ENCODE measurements at regions not wholly inside any gene's neighbourhood (a gene's known extent, or its start where the extent isn't known, plus 50 kb on each side); places are given as distances from the start of the nearest gene placed in this dataset.

DNA sequence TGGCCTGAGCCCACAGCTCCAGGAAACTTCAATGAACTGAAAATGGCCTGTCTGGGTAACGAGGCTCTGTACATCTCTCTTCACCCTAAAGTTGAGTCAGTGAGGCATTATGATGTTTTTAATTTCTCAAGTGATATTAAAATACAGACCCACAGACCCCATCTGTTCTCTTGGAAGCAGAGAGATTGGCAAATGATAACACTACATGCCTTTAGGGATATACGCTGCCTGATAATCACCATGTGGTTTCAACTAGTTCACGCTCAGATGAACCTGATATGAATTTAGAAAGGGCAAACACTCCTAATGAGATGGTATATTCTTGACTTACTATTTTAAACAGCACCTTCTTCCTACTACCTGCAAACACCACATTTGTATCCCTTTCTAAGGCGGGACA, 127.5 kb downstream of the RFC3 start:
- Histone ChIP-seq H3K36me3 (ENCODE audit: insufficient read depth, low read length) (no peaks in the 10 kb centered on the region), H3K27ac (ENCODE audit: low read depth in 1 of 2, low read length in 2 of 2) (no peak overlapping the region), H3K9me3 (ENCODE audit: control insufficient read depth in 1 of 2, insufficient read depth in 1 of 2, low read length in 2 of 2) (peaks cover 0 to 6% of the 10 kb centered on the region in 2 experiments), H3K27me3 (ENCODE audit: control insufficient read depth in 1 of 2, insufficient read depth in 2 of 2, low read length in 2 of 2) (no peaks in the 10 kb centered on the region), H3K4me1 (ENCODE audit: insufficient read depth, low read length) (no peaks in the 10 kb centered on the region), H3K4me3 (ENCODE audit: low read length) (no peak overlapping the region)
- DNase-seq (no peak), ATAC-seq (ENCODE audit: poor library complexity) (no peak)
- Mint-ChIP-seq H3K36me3 (ENCODE audit: low read depth) (no peaks in the 10 kb centered on the region), H3K4me3 (no peak overlapping the region), H3K27me3 (no peaks in the 10 kb centered on the region), H3K4me1 (ENCODE audit: low read depth) (no peaks in the 10 kb centered on the region), H3K9me3 (no peaks in the 10 kb centered on the region), H3K27ac (no peak overlapping the region)
- POLR2A ChIA-PET: no interaction called here
- CTCF ChIA-PET: no interaction called here
- intact Hi-C loops (cut with DNase I, micrococcal nuclease): no loop called here
- TF ChIP-seq, protein P1, sequence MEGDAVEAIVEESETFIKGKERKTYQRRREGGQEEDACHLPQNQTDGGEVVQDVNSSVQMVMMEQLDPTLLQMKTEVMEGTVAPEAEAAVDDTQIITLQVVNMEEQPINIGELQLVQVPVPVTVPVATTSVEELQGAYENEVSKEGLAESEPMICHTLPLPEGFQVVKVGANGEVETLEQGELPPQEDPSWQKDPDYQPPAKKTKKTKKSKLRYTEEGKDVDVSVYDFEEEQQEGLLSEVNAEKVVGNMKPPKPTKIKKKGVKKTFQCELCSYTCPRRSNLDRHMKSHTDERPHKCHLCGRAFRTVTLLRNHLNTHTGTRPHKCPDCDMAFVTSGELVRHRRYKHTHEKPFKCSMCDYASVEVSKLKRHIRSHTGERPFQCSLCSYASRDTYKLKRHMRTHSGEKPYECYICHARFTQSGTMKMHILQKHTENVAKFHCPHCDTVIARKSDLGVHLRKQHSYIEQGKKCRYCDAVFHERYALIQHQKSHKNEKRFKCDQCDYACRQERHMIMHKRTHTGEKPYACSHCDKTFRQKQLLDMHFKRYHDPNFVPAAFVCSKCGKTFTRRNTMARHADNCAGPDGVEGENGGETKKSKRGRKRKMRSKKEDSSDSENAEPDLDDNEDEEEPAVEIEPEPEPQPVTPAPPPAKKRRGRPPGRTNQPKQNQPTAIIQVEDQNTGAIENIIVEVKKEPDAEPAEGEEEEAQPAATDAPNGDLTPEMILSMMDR (IDR thresholded peaks at IDR 0.05): no peak

DNA sequence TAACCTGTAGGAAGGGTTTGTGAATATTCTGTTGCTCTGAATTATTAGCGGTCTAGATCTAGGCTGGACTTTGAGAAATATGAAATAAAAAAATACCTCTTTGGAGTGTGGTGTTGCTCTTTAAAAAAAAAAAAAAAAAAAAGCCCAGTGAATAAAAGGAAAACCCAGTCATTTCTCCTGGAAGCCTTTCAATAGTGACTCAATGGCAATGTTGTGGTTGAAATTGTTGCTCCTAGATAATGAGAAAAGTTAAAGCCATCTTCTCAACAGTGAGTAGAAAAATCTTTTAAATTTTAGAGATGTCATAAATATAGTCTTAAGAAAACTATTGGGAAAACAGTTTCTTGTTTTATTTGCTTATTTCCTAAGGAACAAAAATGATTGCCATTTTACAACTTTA, 135.3 kb downstream of the RFC3 start:
- H3K27ac ChIP-seq (ENCODE audit: low read depth in 1 of 2, low read length in 2 of 2): no peak overlapping the region
- H3K27me3 ChIP-seq (ENCODE audit: control insufficient read depth in 1 of 2, insufficient read depth in 2 of 2, low read length in 2 of 2): no peaks in the 10 kb centered on the region
- Mint-ChIP-seq H3K4me1 (ENCODE audit: low read depth) (no peaks in the 10 kb centered on the region), H3K9me3 (no peaks in the 10 kb centered on the region), H3K27ac (no peak overlapping the region), H3K4me3 (no peak overlapping the region), H3K27me3 (no peaks in the 10 kb centered on the region), H3K36me3 (ENCODE audit: low read depth) (no peaks in the 10 kb centered on the region)
- intact Hi-C loops (cut with DNase I, micrococcal nuclease): no loop called here
- H3K4me1 ChIP-seq (ENCODE audit: insufficient read depth, low read length): no peaks in the 10 kb centered on the region
- H3K36me3 ChIP-seq (ENCODE audit: insufficient read depth, low read length): no peaks in the 10 kb centered on the region
- ChIA-PET CTCF (no interaction called here), POLR2A (no interaction called here)
- no peak overlapping the region for H3K4me3 ChIP-seq (ENCODE audit: low read length)
- peaks cover 0 to 3% of the 10 kb centered on the region in 2 experiments for H3K9me3 ChIP-seq (ENCODE audit: control insufficient read depth in 1 of 2, insufficient read depth in 1 of 2, low read length in 2 of 2)
- TF ChIP-seq, protein P1 (IDR thresholded peaks at IDR 0.05): no peak
- DNase-seq (no peak), ATAC-seq (ENCODE audit: poor library complexity) (no peak)

DNA sequence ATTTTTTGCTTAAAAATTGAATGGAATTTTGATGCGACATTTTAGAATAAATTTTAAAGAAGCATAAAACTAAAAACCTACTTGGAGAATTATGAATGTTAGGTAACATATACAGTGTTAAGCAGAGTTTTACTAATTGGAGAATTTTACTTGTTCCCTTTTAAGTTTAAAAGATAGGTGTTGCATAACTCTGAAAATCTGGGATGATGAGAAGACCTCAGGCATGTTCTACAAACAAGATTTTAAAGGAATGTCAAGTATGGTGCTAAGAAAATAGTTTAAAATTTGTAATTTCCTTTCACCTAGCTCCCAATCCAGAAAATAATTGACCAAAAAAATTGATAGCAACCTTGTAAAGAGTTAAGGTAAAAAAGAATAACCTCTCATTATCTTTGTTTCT, 135.8 kb downstream of the RFC3 start:
- Histone ChIP-seq H3K9me3 (ENCODE audit: control insufficient read depth in 1 of 2, insufficient read depth in 1 of 2, low read length in 2 of 2) (no peaks in the 10 kb centered on the region), H3K4me3 (ENCODE audit: low read length) (no peak overlapping the region), H3K4me1 (ENCODE audit: insufficient read depth, low read length) (no peaks in the 10 kb centered on the region), H3K27me3 (ENCODE audit: control insufficient read depth in 1 of 2, insufficient read depth in 2 of 2, low read length in 2 of 2) (no peaks in the 10 kb centered on the region), H3K27ac (ENCODE audit: low read depth in 1 of 2, low read length in 2 of 2) (no peak overlapping the region), H3K36me3 (ENCODE audit: insufficient read depth, low read length) (no peaks in the 10 kb centered on the region)
- intact Hi-C loops (cut with DNase I, micrococcal nuclease): no loop called here
- ATAC-seq (ENCODE audit: poor library complexity) (no peak), DNase-seq (no peak)
- no peaks in the 10 kb centered on the region for H3K27me3 Mint-ChIP-seq
- H3K27ac Mint-ChIP-seq: no peak overlapping the region
- H3K4me1 Mint-ChIP-seq (ENCODE audit: low read depth): no peaks in the 10 kb centered on the region
- ChIA-PET POLR2A (no interaction called here), CTCF (no interaction called here)
- no peak overlapping the region for H3K4me3 Mint-ChIP-seq
- H3K9me3 Mint-ChIP-seq: no peaks in the 10 kb centered on the region
- TF ChIP-seq, protein P1 (IDR thresholded peaks at IDR 0.05): no peak
- H3K36me3 Mint-ChIP-seq (ENCODE audit: low read depth): no peaks in the 10 kb centered on the region
